Testis (tissue), 2 donors: ENCODE measurements at regions not wholly inside any gene's neighbourhood (a gene's known extent, or its start where the extent isn't known, plus 50 kb on each side); places are given as distances from the start of the nearest gene placed in this dataset.
A peak's percentile ranks its signal among the peaks of the same experiment; 100 is the strongest.

ENCODE experiments used
- DNase-seq: peaks from one replicate; pipeline ENCODE4 v3.0.0-alpha.2; 2019
- H3K27ac ChIP-seq, 2 donors: fragments of 200-600 bp; sonication (generic); one replicate each; pipeline ENCODE4 v1.5.1; 2019
- H3K27me3 ChIP-seq: fragments of 200-600 bp; sonication (generic); one replicate; pipeline ENCODE4 v1.5.1; 2019
- H3K36me3 ChIP-seq: fragments of 200-600 bp; sonication (generic); one replicate; pipeline ENCODE4 v1.5.1; 2017; ENCODE audit warnings: low read depth; ENCODE audit errors: missing control alignments
- H3K4me1 ChIP-seq: fragments of 200-600 bp; sonication (generic); one replicate; pipeline ENCODE4 v1.5.1; 2019
- H3K4me3 ChIP-seq, 2 donors: fragments of 200-600 bp; sonication (generic); one replicate each; pipeline ENCODE4 v1.5.1; 2017 to 2019
- H3K9me3 ChIP-seq: fragments of 200-600 bp; sonication (generic); one replicate; pipeline ENCODE4 v1.5.1; 2017
- POLR2A ChIP-seq: fragments of 450-650 bp; IDR thresholded peaks from one replicate; pipeline ENCODE4 v1.6.1; 2017; ENCODE audit warnings: antibody characterized with exemption, mild to moderate bottlenecking, moderate library complexity
- WGBS, 2 donors: methylation state at CpG; one replicate each; pipeline ENCODE4 v1.1.5; 2018; 5-methylcytosine and 5-hydroxymethylcytosine counted together
- intact Hi-C: fragments of 100-400 bp; cut with DNase I; formaldehyde crosslinking; loops from one replicate; pipeline ENCODE4 v1.15.1; 2023; ENCODE audit warnings: low total_unique reads
- TF ChIP-seq, protein P1 (sequence below), 3 experiments: fragments of 450-650 bp in 2 of 3; fragments of 200-600 bp in 1 of 3; sonication (generic) in 1 of 3; IDR thresholded peaks; one replicate each; pipeline ENCODE4 v1.5.1; 2016 to 2019; ENCODE audit warnings: antibody characterized with exemption in 3 of 3, mild to moderate bottlenecking in 2 of 3, moderate library complexity in 1 of 3

DNA sequence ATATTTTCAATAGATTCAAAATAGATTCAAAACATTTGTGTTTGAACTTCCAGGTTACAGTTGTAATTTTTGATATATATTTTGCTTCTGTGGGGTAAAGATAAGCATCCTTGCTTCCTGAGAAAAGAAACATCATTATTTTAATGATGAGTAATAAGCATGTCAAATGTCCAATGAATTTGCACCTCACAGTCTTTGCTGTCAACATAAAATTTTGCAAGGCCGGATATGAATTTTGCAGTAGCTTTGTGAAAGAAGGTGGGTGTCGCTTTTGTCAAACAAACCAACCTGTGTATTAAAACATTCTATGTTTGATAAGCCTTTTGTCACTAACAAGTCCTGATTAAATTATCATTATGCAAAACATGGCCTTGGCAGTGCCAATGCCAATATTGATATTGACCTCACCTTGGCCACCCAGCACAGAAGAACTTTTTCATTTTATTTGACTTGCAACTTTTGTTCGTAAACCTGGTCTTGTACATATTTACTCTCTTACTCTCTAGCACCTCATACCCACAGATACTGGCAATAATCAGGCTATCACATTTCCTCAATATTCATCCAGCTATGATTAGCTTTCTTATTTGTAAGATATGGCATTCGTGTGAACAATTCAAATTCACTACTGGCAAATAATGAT lies 645.0 kb upstream of the KLF4 start:
- Histone ChIP-seq H3K4me3 (no peak overlapping the region), H3K27ac (no peak overlapping the region), H3K36me3 (no peaks in the 10 kb centered on the region), H3K4me1 (no peaks in the 10 kb centered on the region), H3K27me3 (no peaks in the 10 kb centered on the region), H3K9me3 (no peaks in the 10 kb centered on the region)
- DNase-seq, result no peak
- 89 to 92% methylated on average over 4 of the region's 4 CpGs for WGBS, 2 donors
- intact Hi-C loops, result no loop called here
- TF ChIP-seq POLR2A, result no peak
- TF ChIP-seq, protein P1, sequence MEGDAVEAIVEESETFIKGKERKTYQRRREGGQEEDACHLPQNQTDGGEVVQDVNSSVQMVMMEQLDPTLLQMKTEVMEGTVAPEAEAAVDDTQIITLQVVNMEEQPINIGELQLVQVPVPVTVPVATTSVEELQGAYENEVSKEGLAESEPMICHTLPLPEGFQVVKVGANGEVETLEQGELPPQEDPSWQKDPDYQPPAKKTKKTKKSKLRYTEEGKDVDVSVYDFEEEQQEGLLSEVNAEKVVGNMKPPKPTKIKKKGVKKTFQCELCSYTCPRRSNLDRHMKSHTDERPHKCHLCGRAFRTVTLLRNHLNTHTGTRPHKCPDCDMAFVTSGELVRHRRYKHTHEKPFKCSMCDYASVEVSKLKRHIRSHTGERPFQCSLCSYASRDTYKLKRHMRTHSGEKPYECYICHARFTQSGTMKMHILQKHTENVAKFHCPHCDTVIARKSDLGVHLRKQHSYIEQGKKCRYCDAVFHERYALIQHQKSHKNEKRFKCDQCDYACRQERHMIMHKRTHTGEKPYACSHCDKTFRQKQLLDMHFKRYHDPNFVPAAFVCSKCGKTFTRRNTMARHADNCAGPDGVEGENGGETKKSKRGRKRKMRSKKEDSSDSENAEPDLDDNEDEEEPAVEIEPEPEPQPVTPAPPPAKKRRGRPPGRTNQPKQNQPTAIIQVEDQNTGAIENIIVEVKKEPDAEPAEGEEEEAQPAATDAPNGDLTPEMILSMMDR (IDR thresholded peaks at IDR 0.05), result no peak

DNA sequence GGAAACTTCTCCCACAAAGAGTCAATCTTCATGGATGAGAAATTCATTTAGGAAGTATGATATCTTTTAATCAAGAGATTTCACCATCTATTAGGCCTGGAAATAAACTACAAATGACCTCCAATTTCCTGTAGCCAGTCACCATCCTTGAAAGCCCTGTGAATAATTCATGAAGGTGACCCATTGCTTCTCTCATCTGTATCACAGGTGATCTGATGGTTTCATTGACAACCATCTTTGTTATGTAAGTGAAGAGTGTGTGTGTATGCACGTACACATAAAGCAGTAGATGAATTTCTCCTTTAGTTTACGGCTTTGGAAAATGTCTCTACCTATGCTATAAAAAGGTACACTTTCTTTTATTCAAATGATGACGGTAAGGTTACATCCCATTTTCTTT lies 644.1 kb upstream of the KLF4 start:
- no peak for TF ChIP-seq POLR2A
- TF ChIP-seq, protein P1 (IDR thresholded peaks at IDR 0.05), result no peak

DNA sequence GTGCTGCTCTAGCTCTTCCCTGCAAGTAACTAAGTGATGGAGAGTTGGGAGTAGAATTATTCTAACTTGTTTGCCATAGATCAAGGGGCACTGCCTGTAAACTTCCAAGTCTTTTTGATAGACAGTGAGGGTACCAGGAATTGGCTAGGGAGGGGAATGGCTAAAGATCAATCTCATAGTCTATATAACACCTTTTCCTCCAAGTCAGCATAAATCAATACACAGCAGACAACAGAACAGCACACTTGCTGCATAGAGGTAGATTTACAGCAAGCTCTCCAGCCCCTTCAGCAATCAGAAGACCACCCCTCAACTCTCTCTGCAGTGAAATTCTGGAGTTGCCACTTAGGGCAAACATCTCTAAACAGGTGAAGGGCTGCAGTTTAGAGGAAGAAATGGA lies 643.5 kb upstream of the KLF4 start:
- Histone ChIP-seq H3K4me1 (no peaks in the 10 kb centered on the region), H3K36me3 (no peaks in the 10 kb centered on the region), H3K27ac (no peak overlapping the region), H3K27me3 (no peaks in the 10 kb centered on the region), H3K4me3 (no peak overlapping the region), H3K9me3 (no peaks in the 10 kb centered on the region)
- no peak for DNase-seq
- intact Hi-C loops, result no loop called here
- TF ChIP-seq, protein P1 (IDR thresholded peaks at IDR 0.05), result no peak
- no peak for TF ChIP-seq POLR2A

More for the DNA sequence above, 644.1 kb upstream of the KLF4 start:
- H3K9me3 ChIP-seq, result no peaks in the 10 kb centered on the region
- WGBS, 2 donors, result 64 to 65% methylated on average over 3 of the region's 3 CpGs
- H3K4me3 ChIP-seq, result no peak overlapping the region
- intact Hi-C loops, result no loop called here
- no peaks in the 10 kb centered on the region for H3K4me1 ChIP-seq
- H3K27ac ChIP-seq, result no peak overlapping the region
- no peaks in the 10 kb centered on the region for H3K27me3 ChIP-seq
- no peak for DNase-seq
- H3K36me3 ChIP-seq, result no peaks in the 10 kb centered on the region

DNA sequence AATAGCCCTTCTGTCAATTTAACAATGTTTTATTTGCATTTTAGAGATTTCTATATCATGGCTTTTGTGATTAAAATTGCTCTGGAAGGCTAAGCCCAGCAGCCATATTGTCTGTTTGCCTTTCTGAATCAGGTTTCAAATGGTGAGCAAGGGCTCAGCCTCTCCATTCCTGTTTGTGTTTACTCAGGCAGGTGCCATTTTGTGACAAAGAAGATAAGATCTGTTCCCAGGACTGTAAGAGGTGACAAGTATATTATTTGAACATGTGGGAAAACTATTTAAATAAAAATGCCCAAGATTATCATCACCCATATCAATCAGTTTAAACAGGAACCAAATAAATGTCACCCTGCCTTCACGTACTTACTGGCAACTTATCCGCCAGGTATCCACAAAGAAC lies 641.3 kb upstream of the KLF4 start:
- WGBS, 2 donors, result 94 to 95% methylated on average over 2 of the region's 2 CpGs
- Histone ChIP-seq H3K4me3 (no peak overlapping the region), H3K4me1 (no peaks in the 10 kb centered on the region), H3K27ac (no peak overlapping the region), H3K9me3 (no peaks in the 10 kb centered on the region), H3K27me3 (no peaks in the 10 kb centered on the region), H3K36me3 (no peaks in the 10 kb centered on the region)
- TF ChIP-seq, protein P1 (IDR thresholded peaks at IDR 0.05), result no peak
- TF ChIP-seq POLR2A, result no peak
- DNase-seq, result no peak
- intact Hi-C loops, result no loop called here

DNA sequence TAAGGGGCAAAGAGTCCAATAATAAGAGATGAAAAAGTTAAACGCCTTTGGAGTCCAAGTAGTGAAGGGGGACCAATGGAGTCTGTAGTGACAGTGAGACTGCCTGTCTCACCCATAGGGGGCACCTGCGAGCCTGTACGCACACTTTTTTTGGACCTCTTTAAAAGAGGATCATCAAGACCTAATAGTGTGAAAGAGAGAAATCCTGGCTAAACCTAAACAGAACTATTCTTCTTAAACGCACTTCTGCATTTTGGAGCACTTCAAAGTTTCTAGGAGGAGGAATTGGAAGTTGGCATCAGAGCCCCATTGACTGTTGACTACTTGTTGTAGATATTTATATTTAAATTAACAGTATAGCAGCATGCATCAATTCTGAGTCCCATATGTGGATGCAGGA lies 636.1 kb upstream of the KLF4 start:
- H3K4me3 ChIP-seq, result no peak overlapping the region
- H3K27ac ChIP-seq, result no peak overlapping the region
- H3K36me3 ChIP-seq, result no peaks in the 10 kb centered on the region
- no peaks in the 10 kb centered on the region for H3K4me1 ChIP-seq
- no peaks in the 10 kb centered on the region for H3K27me3 ChIP-seq
- intact Hi-C loops, result no loop called here
- no peaks in the 10 kb centered on the region for H3K9me3 ChIP-seq
- no peak for DNase-seq
- 84 to 88% methylated on average over 4 of the region's 4 CpGs for WGBS, 2 donors
- TF ChIP-seq, protein P1 (IDR thresholded peaks at IDR 0.05), result peak in 1 of 3 experiments; percentile 15
- TF ChIP-seq POLR2A, result no peak
